ENCODE measurements at regions not wholly inside any gene's neighbourhood (a gene's known extent, or its start where the extent isn't known, plus 50 kb on each side); places are given as distances from the start of the nearest gene placed in this dataset.

- no peak for DNase-seq
Observed at GRCh38 chr18:30512872-30513271, 529.7 kb downstream of the DSC3 start.

GRCh38 chr18:30510882-30511281 is 531.7 kb downstream of the DSC3 start:
- no peak for DNase-seq

GRCh38 chr18:30501594-30501993 is 540.9 kb downstream of the DSC3 start:
- DNase-seq = no peak

GRCh38 chr18:30500240-30500945 is 542.1 kb downstream of the DSC3 start:
- no peak for DNase-seq

- no peak for DNase-seq
Observed at GRCh38 chr18:30499721-30500120, 542.8 kb downstream of the DSC3 start.

- DNase-seq = no peak
Observed at GRCh38 chr18:30492552-30493129, 549.9 kb downstream of the DSC3 start.

GRCh38 chr18:30491815-30492551 is 550.6 kb downstream of the DSC3 start:
- DNase-seq = no peak

GRCh38 chr18:30489890-30490643 is 552.5 kb downstream of the DSC3 start:
- DNase-seq = no peak

GRCh38 chr18:30487962-30488361 is 554.6 kb downstream of the DSC3 start:
- no peak for DNase-seq

- no peak for DNase-seq
Observed at GRCh38 chr18:30486856-30487255, 555.7 kb downstream of the DSC3 start.

- DNase-seq = no peak
Observed at GRCh38 chr18:30485078-30485477, 557.5 kb downstream of the DSC3 start.

GRCh38 chr18:30481871-30482270 is 560.7 kb downstream of the DSC3 start:
- no peak for DNase-seq

GRCh38 chr18:30469091-30469490 is 573.5 kb downstream of the DSC3 start:
- no peak for DNase-seq

GRCh38 chr18:30465096-30465495 is 577.4 kb downstream of the DSC3 start:
- no peak for DNase-seq

GRCh38 chr18:30457156-30457555 is 585.4 kb downstream of the DSC3 start:
- DNase-seq = no peak

GRCh38 chr18:30455741-30456140 is 586.8 kb downstream of the DSC3 start:
- no peak for DNase-seq

GRCh38 chr18:30454920-30455319 is 587.6 kb downstream of the DSC3 start:
- no peak for DNase-seq

- DNase-seq = no peak
Observed at GRCh38 chr18:30451981-30452380, 590.6 kb downstream of the DSC3 start.

- DNase-seq = no peak
Observed at GRCh38 chr18:30450927-30451326, 591.6 kb downstream of the DSC3 start.

- no peak for DNase-seq
Observed at GRCh38 chr18:30446605-30447004, 595.9 kb downstream of the DSC3 start.

GRCh38 chr18:30444544-30444943 is 598.0 kb downstream of the DSC3 start:
- no peak for DNase-seq

GRCh38 chr18:30440351-30440750 is 602.2 kb downstream of the DSC3 start:
- no peak for DNase-seq

GRCh38 chr18:30439174-30439573 is 603.4 kb downstream of the DSC3 start:
- no peak for DNase-seq
